ENCODE measurements at regions not wholly inside any gene's neighbourhood (a gene's known extent, or its start where the extent isn't known, plus 50 kb on each side); places are given as distances from the start of the nearest gene placed in this dataset.
A peak's percentile ranks its signal among the peaks of the same experiment; 100 is the strongest.

DNA sequence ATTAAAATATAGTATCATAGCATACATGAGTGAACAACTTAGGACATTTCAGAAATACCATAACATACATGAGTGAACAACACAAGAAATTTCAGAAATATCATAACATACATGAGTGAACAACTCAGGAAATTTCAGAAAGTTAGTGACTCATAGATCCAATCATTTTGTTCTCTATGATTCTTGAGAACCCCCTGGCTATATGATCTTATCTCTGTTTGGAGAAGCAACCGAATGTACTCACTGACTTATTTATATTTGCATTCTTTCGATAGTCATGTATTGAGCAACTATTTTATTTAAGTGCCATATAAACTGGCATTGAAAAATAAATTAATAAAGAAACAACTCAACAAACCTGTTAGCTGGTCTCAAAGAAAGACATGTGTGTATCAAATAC is 251.1 kb downstream of the EFNB2 start:
- H3K4me3 ChIP-seq (ENCODE audit: low read length): no peak overlapping the region
- H3K9ac ChIP-seq (ENCODE audit: low read length): peak overlapping the region; percentile 17; the same call in 1 of the 2 replicates
- no peaks in the 10 kb centered on the region for H3K27me3 ChIP-seq (ENCODE audit: low read length)
- ATAC-seq: peak; percentile 77
- H3K4me2 ChIP-seq (ENCODE audit: low read length): peak overlapping the region; percentile 64
- peaks cover 27% of the 10 kb centered on the region for H3K4me1 ChIP-seq (ENCODE audit: insufficient read depth, low read length)
- no peaks in the 10 kb centered on the region for H3K9me2 ChIP-seq (replicated peaks; ENCODE audit: low read length)
- intact Hi-C loops (cut with micrococcal nuclease): no loop called here
- ChIA-PET POLR2A (ENCODE audit: unreplicated experiment) (no interaction called here), CTCF (no interaction called here)
- H2AFZ ChIP-seq (ENCODE audit: low read length): no peak overlapping the region
- no peaks in the 10 kb centered on the region for H3F3A ChIP-seq (ENCODE audit: low read length, unreplicated experiment)
- no peaks in the 10 kb centered on the region for H4K20me1 ChIP-seq (ENCODE audit: low read length)
- TF ChIP-seq EZH2 (IDR thresholded peaks at IDR 0.05; ENCODE audit: low read length, unreplicated experiment): no peak
- TF ChIP-seq EZH2phosphoT487 (IDR thresholded peaks at IDR 0.05; ENCODE audit: borderline replicate concordance, low read length): no peak
- TF ChIP-seq, protein P1, sequence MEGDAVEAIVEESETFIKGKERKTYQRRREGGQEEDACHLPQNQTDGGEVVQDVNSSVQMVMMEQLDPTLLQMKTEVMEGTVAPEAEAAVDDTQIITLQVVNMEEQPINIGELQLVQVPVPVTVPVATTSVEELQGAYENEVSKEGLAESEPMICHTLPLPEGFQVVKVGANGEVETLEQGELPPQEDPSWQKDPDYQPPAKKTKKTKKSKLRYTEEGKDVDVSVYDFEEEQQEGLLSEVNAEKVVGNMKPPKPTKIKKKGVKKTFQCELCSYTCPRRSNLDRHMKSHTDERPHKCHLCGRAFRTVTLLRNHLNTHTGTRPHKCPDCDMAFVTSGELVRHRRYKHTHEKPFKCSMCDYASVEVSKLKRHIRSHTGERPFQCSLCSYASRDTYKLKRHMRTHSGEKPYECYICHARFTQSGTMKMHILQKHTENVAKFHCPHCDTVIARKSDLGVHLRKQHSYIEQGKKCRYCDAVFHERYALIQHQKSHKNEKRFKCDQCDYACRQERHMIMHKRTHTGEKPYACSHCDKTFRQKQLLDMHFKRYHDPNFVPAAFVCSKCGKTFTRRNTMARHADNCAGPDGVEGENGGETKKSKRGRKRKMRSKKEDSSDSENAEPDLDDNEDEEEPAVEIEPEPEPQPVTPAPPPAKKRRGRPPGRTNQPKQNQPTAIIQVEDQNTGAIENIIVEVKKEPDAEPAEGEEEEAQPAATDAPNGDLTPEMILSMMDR (conservative IDR thresholded peaks at IDR 0.05; ENCODE audit: low read depth, low read length): no peak
- H3K27ac ChIP-seq (ENCODE audit: low read length): peak overlapping the region; percentile 76
- no peaks in the 10 kb centered on the region for H3K9me3 ChIP-seq (ENCODE audit: low read length)
- BruUV-seq (replicated peaks): no TSS peak
- peak; percentile 85 for DNase-seq
- H3K36me3 ChIP-seq (ENCODE audit: low read depth, low read length): no peaks in the 10 kb centered on the region
- H3K79me2 ChIP-seq (ENCODE audit: low read length): no peaks in the 10 kb centered on the region

DNA sequence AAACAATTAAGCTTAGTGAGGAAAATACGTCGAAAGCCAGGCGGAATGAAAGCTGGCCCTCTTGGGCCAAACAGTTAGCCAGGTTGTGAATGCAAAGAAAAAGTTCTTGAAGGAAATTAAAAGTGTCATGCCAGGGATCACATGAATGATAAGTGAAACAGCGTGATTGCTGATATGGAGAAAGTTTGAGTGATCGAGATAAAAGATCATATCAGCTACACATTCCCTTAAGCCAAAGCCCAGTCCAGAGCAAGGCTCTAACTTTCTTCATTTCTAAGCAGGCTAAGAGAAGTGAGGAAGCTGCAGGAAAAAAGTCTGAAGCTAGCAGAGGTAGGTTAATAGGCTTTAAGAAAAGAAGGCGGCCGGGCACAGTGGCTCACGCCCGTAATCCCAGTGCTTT is 254.0 kb downstream of the EFNB2 start:
- Histone ChIP-seq H3K9me3 (ENCODE audit: low read length) (no peaks in the 10 kb centered on the region), H3K4me2 (ENCODE audit: low read length) (no peak overlapping the region), H3K4me3 (ENCODE audit: low read length) (no peak overlapping the region), H3K27ac (ENCODE audit: low read length) (no peak overlapping the region), H3K79me2 (ENCODE audit: low read length) (no peaks in the 10 kb centered on the region), H3K4me1 (ENCODE audit: insufficient read depth, low read length) (peaks cover 40% of the 10 kb centered on the region), H2AFZ (ENCODE audit: low read length) (no peak overlapping the region), H3K9ac (ENCODE audit: low read length) (no peak overlapping the region), H3F3A (ENCODE audit: low read length, unreplicated experiment) (no peaks in the 10 kb centered on the region), H3K36me3 (ENCODE audit: low read depth, low read length) (no peaks in the 10 kb centered on the region), H3K9me2 (replicated peaks; ENCODE audit: low read length) (no peaks in the 10 kb centered on the region), H4K20me1 (ENCODE audit: low read length) (no peaks in the 10 kb centered on the region), H3K27me3 (ENCODE audit: low read length) (no peaks in the 10 kb centered on the region)
- no peak for ATAC-seq
- no TSS peak for BruUV-seq (replicated peaks)
- TF ChIP-seq, protein P1 (conservative IDR thresholded peaks at IDR 0.05; ENCODE audit: low read depth, low read length): no peak
- TF ChIP-seq EZH2phosphoT487 (IDR thresholded peaks at IDR 0.05; ENCODE audit: borderline replicate concordance, low read length) (no peak), EZH2 (IDR thresholded peaks at IDR 0.05; ENCODE audit: low read length, unreplicated experiment) (no peak)
- no peak for DNase-seq
- CTCF ChIA-PET: no interaction called here
- POLR2A ChIA-PET (ENCODE audit: unreplicated experiment): no interaction called here
- intact Hi-C loops (cut with micrococcal nuclease): no loop called here

DNA sequence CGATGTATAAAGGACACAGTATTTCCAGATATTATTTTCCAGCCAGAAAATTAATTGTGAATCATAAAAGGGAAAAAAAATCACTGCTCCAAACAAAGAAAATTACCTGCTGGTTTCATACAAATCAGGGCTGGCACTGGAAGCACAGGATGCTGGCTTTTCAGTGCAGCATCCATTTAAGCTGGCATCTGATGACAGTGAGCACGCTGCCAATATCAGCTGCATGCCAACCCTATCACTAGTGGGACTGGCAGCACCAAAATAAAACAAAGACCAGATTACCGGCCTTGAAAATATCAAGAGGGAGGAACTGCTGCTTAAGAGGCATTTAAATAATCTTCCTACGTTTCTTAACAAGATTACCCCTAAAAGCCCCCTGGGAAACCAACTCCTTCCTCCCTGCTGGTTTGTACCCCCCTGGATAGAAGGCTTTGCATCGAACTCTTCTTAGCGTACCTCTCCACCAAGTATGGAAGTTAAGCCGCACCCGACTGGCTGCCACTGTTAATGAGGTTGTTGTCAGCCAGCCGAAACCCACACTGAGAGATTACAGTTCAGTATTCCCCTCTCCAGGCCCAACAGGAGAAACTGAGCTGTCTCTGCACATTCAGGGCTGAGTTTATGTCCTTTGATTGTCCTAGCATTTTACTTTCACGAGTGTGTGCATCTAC is 257.8 kb downstream of the EFNB2 start:
- no peaks in the 10 kb centered on the region for H3K27me3 ChIP-seq (ENCODE audit: low read length)

More for the DNA sequence above, 257.8 kb downstream of the EFNB2 start:
- no peaks in the 10 kb centered on the region for H3K9me2 ChIP-seq (replicated peaks; ENCODE audit: low read length)
- no peaks in the 10 kb centered on the region for H3K36me3 ChIP-seq (ENCODE audit: low read depth, low read length)
- intact Hi-C loops (cut with micrococcal nuclease): no loop called here
- DNase-seq (no peak), ATAC-seq (no peak)
- H3K79me2 ChIP-seq (ENCODE audit: low read length): no peaks in the 10 kb centered on the region
- H3K9me3 ChIP-seq (ENCODE audit: low read length): no peaks in the 10 kb centered on the region
- no TSS peak for BruUV-seq (replicated peaks)
- peak overlapping the region; percentile 75; the same call in 1 of the 2 replicates for H3K27ac ChIP-seq (ENCODE audit: low read length)
- H2AFZ ChIP-seq (ENCODE audit: low read length): no peak overlapping the region
- POLR2A ChIA-PET (ENCODE audit: unreplicated experiment): no interaction called here
- TF ChIP-seq, protein P1 (conservative IDR thresholded peaks at IDR 0.05; ENCODE audit: low read depth, low read length): no peak
- TF ChIP-seq EZH2phosphoT487 (IDR thresholded peaks at IDR 0.05; ENCODE audit: borderline replicate concordance, low read length) (no peak), EZH2 (IDR thresholded peaks at IDR 0.05; ENCODE audit: low read length, unreplicated experiment) (no peak)
- H3K4me3 ChIP-seq (ENCODE audit: low read length): no peak overlapping the region
- H3K9ac ChIP-seq (ENCODE audit: low read length): no peak overlapping the region
- no peaks in the 10 kb centered on the region for H4K20me1 ChIP-seq (ENCODE audit: low read length)
- CTCF ChIA-PET: interaction anchor here (0.8 kb wide), 1 partner anchor 70 kb away, joined by 3 read pairs; no protein-coding TSS in a partner anchor
- H3K4me1 ChIP-seq (ENCODE audit: insufficient read depth, low read length): peaks cover 17% of the 10 kb centered on the region
- no peaks in the 10 kb centered on the region for H3F3A ChIP-seq (ENCODE audit: low read length, unreplicated experiment)
- peak overlapping the region; percentile 53; the same call in 1 of the 2 replicates for H3K4me2 ChIP-seq (ENCODE audit: low read length)
